H9 (cell line): ENCODE measurements at regions not wholly inside any gene's neighbourhood (a gene's known extent, or its start where the extent isn't known, plus 50 kb on each side); places are given as distances from the start of the nearest gene placed in this dataset.

ENCODE experiments used
- DNase-seq: peaks from one replicate; pipeline ENCODE4 v3.0.0-alpha.2; 2017
- H2AFZ ChIP-seq: one replicate; pipeline ENCODE4 v1.6.1; 2013; ENCODE audit warnings: mild to moderate bottlenecking, low read length, control low read depth, moderate library complexity
- H2AK5ac ChIP-seq: 2 replicates; pipeline ENCODE4 v1.6.1; 2013; ENCODE audit warnings: low read length, control low read depth, mixed read lengths; ENCODE audit not compliant: insufficient read length
- H2BK120ac ChIP-seq: one replicate; pipeline ENCODE4 v1.6.1; 2013; ENCODE audit warnings: low read depth, mild to moderate bottlenecking, low read length, control low read depth, inconsistent platforms; ENCODE audit not compliant: poor library complexity, severe bottlenecking
- H2BK12ac ChIP-seq: 2 replicates; pipeline ENCODE4 v1.6.1; 2013; ENCODE audit warnings: low read length, control low read depth, mixed read lengths, low read depth; ENCODE audit not compliant: insufficient read length
- H2BK15ac ChIP-seq: 2 replicates; pipeline ENCODE4 v1.6.1; 2013; ENCODE audit warnings: low read depth, low read length, control low read depth
- H2BK20ac ChIP-seq: one replicate; pipeline ENCODE4 v1.6.1; 2013; ENCODE audit warnings: low read depth, mild to moderate bottlenecking, low read length, control low read depth, inconsistent platforms; ENCODE audit not compliant: poor library complexity, severe bottlenecking
- H2BK5ac ChIP-seq: 2 replicates; pipeline ENCODE4 v1.6.1; 2013; ENCODE audit warnings: low read length, control low read depth, mixed read lengths; ENCODE audit not compliant: insufficient read length
- H3K14ac ChIP-seq: 2 replicates; pipeline ENCODE4 v1.6.1; 2013; ENCODE audit warnings: low read length, control low read depth; ENCODE audit not compliant: insufficient read depth
- H3K18ac ChIP-seq: 2 replicates; pipeline ENCODE4 v1.6.1; 2013; ENCODE audit warnings: low read depth, mild to moderate bottlenecking, mixed read lengths, low read length, control low read depth; ENCODE audit not compliant: insufficient read length
- H3K23ac ChIP-seq: 2 replicates; pipeline ENCODE4 v1.6.1; 2013; ENCODE audit warnings: low read length, control low read depth, mixed read lengths, low read depth; ENCODE audit not compliant: insufficient read length
- H3K23me2 ChIP-seq: 2 replicates; pipeline ENCODE4 v1.6.1; 2013; ENCODE audit warnings: low read depth, mild to moderate bottlenecking, mixed read lengths, low read length, control low read depth; ENCODE audit not compliant: insufficient read length, poor library complexity, severe bottlenecking
- H3K27ac ChIP-seq: 2 replicates; pipeline ENCODE4 v1.5.1; 2013; ENCODE audit warnings: low read length, control low read depth, mixed read lengths, low read depth; ENCODE audit not compliant: insufficient read length
- H3K27me3 ChIP-seq: 2 replicates; pipeline ENCODE4 v1.6.1; 2013; ENCODE audit warnings: low read length, control low read depth, inconsistent platforms; ENCODE audit not compliant: insufficient read depth
- H3K4ac ChIP-seq: 2 replicates; pipeline ENCODE4 v1.6.1; 2013; ENCODE audit warnings: low read depth, mild to moderate bottlenecking, control low read depth, inconsistent platforms, low read length, moderate library complexity
- H3K4me1 ChIP-seq: 2 replicates; pipeline ENCODE4 v1.6.1; 2013; ENCODE audit warnings: low read length, control low read depth, inconsistent platforms; ENCODE audit not compliant: insufficient read depth
- H3K4me2 ChIP-seq: 2 replicates; pipeline ENCODE4 v1.6.1; 2013; ENCODE audit warnings: low read length, control low read depth, mixed read lengths; ENCODE audit not compliant: insufficient read length, insufficient read depth
- H3K56ac ChIP-seq: 2 replicates; pipeline ENCODE4 v1.6.1; 2013; ENCODE audit warnings: low read depth, mild to moderate bottlenecking, mixed read lengths, low read length, control low read depth; ENCODE audit not compliant: insufficient read length
- H3K79me1 ChIP-seq: 2 replicates; pipeline ENCODE4 v1.6.1; 2013; ENCODE audit warnings: low read depth, mild to moderate bottlenecking, moderate library complexity, low read length, control low read depth, inconsistent platforms; ENCODE audit not compliant: insufficient read depth, poor library complexity, severe bottlenecking
- H3K79me2 ChIP-seq: 2 replicates; pipeline ENCODE4 v1.6.1; 2013; ENCODE audit warnings: low read length, control low read depth, inconsistent platforms; ENCODE audit not compliant: insufficient read depth
- H3K9ac ChIP-seq: 2 replicates; pipeline ENCODE4 v1.6.1; 2013; ENCODE audit warnings: low read length, control low read depth, mixed read lengths; ENCODE audit not compliant: insufficient read length; ENCODE audit errors: extremely low read depth
- H3K9me3 ChIP-seq: one replicate; pipeline ENCODE4 v1.6.1; 2013; ENCODE audit warnings: low read depth, low read length, inconsistent platforms; ENCODE audit not compliant: control insufficient read depth
- H3T11ph ChIP-seq: one replicate; pipeline ENCODE4 v1.6.1; 2013; ENCODE audit warnings: mild to moderate bottlenecking, low read length, control low read depth, inconsistent platforms
- H4K20me1 ChIP-seq: one replicate; pipeline ENCODE4 v1.6.1; 2013; ENCODE audit not compliant: control insufficient read depth, insufficient read length, insufficient read depth
- H4K5ac ChIP-seq: 2 replicates; pipeline ENCODE4 v1.6.1; 2013; ENCODE audit warnings: low read depth, mild to moderate bottlenecking, mixed read lengths, low read length, control low read depth; ENCODE audit not compliant: insufficient read length
- H4K8ac ChIP-seq: replicated peaks from 2 replicates; pipeline ENCODE4 v1.6.1; 2013; ENCODE audit warnings: low read length, control low read depth, mixed read lengths, low read depth; ENCODE audit not compliant: insufficient read length
- H4K91ac ChIP-seq: 2 replicates; pipeline ENCODE4 v1.6.1; 2013; ENCODE audit warnings: low read depth, mild to moderate bottlenecking, moderate library complexity, mixed read lengths, low read length, control low read depth; ENCODE audit not compliant: insufficient read length
- H3K27ac Mint-ChIP-seq, 3 experiments: 2 replicates in 2 of 3; 3 replicates in 1 of 3; pipeline ENCODE4 v1.8.0; 2020 to 2021; ENCODE audit warnings: mixed read lengths in 3 of 3, mild to moderate bottlenecking in 1 of 3, moderate library complexity in 1 of 3
- H3K27me3 Mint-ChIP-seq: 2 replicates; pipeline ENCODE4 v1.8.0; 2021; ENCODE audit warnings: low read depth, mild to moderate bottlenecking, moderate library complexity, mixed read lengths
- H3K36me3 Mint-ChIP-seq, 3 experiments: 2 replicates in 2 of 3; 3 replicates in 1 of 3; pipeline ENCODE4 v1.8.0; 2020 to 2021; ENCODE audit warnings: low read depth in 3 of 3, mixed read lengths in 3 of 3; ENCODE audit not compliant: insufficient read depth in 1 of 3
- H3K4me1 Mint-ChIP-seq, 2 experiments: 2 replicates each; pipeline ENCODE4 v1.8.0; 2020; ENCODE audit warnings: mixed read lengths in 2 of 2
- H3K4me3 Mint-ChIP-seq, 2 experiments: 2 replicates in 1 of 2; 3 replicates in 1 of 2; pipeline ENCODE4 v1.8.0; 2020 to 2021; ENCODE audit warnings: mild to moderate bottlenecking in 2 of 2, mixed read lengths in 2 of 2, moderate library complexity in 1 of 2
- H3K9me3 Mint-ChIP-seq, 2 experiments: 2 replicates in 1 of 2; 3 replicates in 1 of 2; pipeline ENCODE4 v1.8.0; 2020; ENCODE audit warnings: mild to moderate bottlenecking in 2 of 2, mixed read lengths in 2 of 2, moderate library complexity in 1 of 2
- CTCF ChIP-seq: fragments of 200-600 bp; sonication (generic); conservative IDR thresholded peaks from 3 replicates; pipeline ENCODE4 v1.8.0; 2021; ENCODE audit warnings: antibody characterized with exemption, mild to moderate bottlenecking
- WGBS: extraction: QIAGEN DNeasy Blood & Tissue Kit; methylation state at CpG from one replicate; pipeline ENCODE4 v1.1.7; 2013; ENCODE audit warnings: missing lambda C conversion rate, low lambda C conversion rate, mixed read lengths; ENCODE audit not compliant: insufficient read length; ENCODE audit errors: extremely low coverage; 5-methylcytosine and 5-hydroxymethylcytosine counted together

GRCh38 chr18:55095584-55095983 is 136.3 kb upstream of the CCDC68 start:
- no CpG with 5 or more reads among the region's 3 CpGs for WGBS
- no peak overlapping the region for H3K18ac ChIP-seq
- H3K56ac ChIP-seq: no peak overlapping the region
- no peak overlapping the region for H4K8ac ChIP-seq
- H3K4ac ChIP-seq: no peak overlapping the region
- H2AK5ac ChIP-seq: no peak overlapping the region
- H3K9ac ChIP-seq: no peak overlapping the region
- H3K79me2 ChIP-seq: no peaks in the 10 kb centered on the region
- Mint-ChIP-seq H3K27me3 (no peaks in the 10 kb centered on the region), H3K36me3 (no peaks in the 10 kb centered on the region), H3K4me3 (no peak overlapping the region), H3K27ac (no peak overlapping the region), H3K4me1 (peaks cover 11 to 14% of the 10 kb centered on the region in 2 experiments), H3K9me3 (no peaks in the 10 kb centered on the region; a peak in 1 of 5 replicates)
- no peak overlapping the region for H2BK15ac ChIP-seq
- H3K4me2 ChIP-seq: no peak overlapping the region
- no peaks in the 10 kb centered on the region for H3K9me3 ChIP-seq
- no peaks in the 10 kb centered on the region for H3K79me1 ChIP-seq
- H3K27ac ChIP-seq: no peak overlapping the region
- no peak for TF ChIP-seq CTCF
- H2BK5ac ChIP-seq: no peak overlapping the region
- no peak overlapping the region for H3K14ac ChIP-seq
- H2BK120ac ChIP-seq: no peak overlapping the region
- H4K20me1 ChIP-seq: no peaks in the 10 kb centered on the region
- no peaks in the 10 kb centered on the region for H3K23me2 ChIP-seq
- H2BK20ac ChIP-seq: no peak overlapping the region
- H4K91ac ChIP-seq: no peak overlapping the region
- H3K23ac ChIP-seq: no peak overlapping the region
- no peak overlapping the region for H2BK12ac ChIP-seq
- no peaks in the 10 kb centered on the region for H3K4me1 ChIP-seq
- no peak for DNase-seq
- no peak overlapping the region for H2AFZ ChIP-seq
- no peak overlapping the region for H4K5ac ChIP-seq
- no peaks in the 10 kb centered on the region for H3K27me3 ChIP-seq
- H3T11ph ChIP-seq: no peak overlapping the region
